Activated T-helper 2 cell treated with anti-CD3 and anti-CD28 coated beads, Interferon-gamma antibody, Interleukin-2, Interleukin-4, amounts not matched to agents 10 μg/mL and 5 μg/mL and 100 μg/mL, durations not matched to agents 14 hours and 24 hours and 36 hours (primary cell): ENCODE measurements at regions not wholly inside any gene's neighbourhood (a gene's known extent, or its start where the extent isn't known, plus 50 kb on each side); places are given as distances from the start of the nearest gene placed in this dataset.

Experiments used
- DNase-seq: peaks from one replicate; pipeline ENCODE4 v3.0.0; 2021; ENCODE audit warnings: low spot score
- H3K27ac Mint-ChIP-seq: one replicate; pipeline ENCODE4 v1.8.0; 2021; ENCODE audit warnings: mixed read lengths
- H3K27me3 Mint-ChIP-seq: one replicate; pipeline ENCODE4 v1.8.0; 2021; ENCODE audit warnings: low read depth, mixed read lengths
- H3K36me3 Mint-ChIP-seq: one replicate; pipeline ENCODE4 v1.8.0; 2021; ENCODE audit warnings: low read depth, mixed read lengths
- H3K4me1 Mint-ChIP-seq: one replicate; pipeline ENCODE4 v1.8.0; 2021; ENCODE audit warnings: low read depth, mixed read lengths
- H3K4me3 Mint-ChIP-seq: one replicate; pipeline ENCODE4 v1.8.0; 2021; ENCODE audit warnings: low read depth, mild to moderate bottlenecking, moderate library complexity, mixed read lengths
- H3K9me3 Mint-ChIP-seq: one replicate; pipeline ENCODE4 v1.8.0; 2021; ENCODE audit warnings: mixed read lengths
- intact Hi-C: fragments of 100-400 bp; cut with micrococcal nuclease; formaldehyde crosslinking; loops from one replicate; pipeline ENCODE4 v1.15.1; 2023

GRCh38 chr13:107450431-107450830 is 764.9 kb downstream of the LIG4 start:
- Mint-ChIP-seq H3K4me1 (no peaks in the 10 kb centered on the region), H3K27me3 (no peaks in the 10 kb centered on the region), H3K27ac (no peak overlapping the region), H3K36me3 (no peaks in the 10 kb centered on the region), H3K9me3 (peaks cover 54% of the 10 kb centered on the region), H3K4me3 (no peak overlapping the region)
- intact Hi-C loops, result no loop called here
- no peak for DNase-seq

GRCh38 chr13:107447591-107447990 is 767.7 kb downstream of the LIG4 start:
- intact Hi-C loops, result no loop called here
- Mint-ChIP-seq H3K9me3 (peaks cover 35% of the 10 kb centered on the region), H3K36me3 (no peaks in the 10 kb centered on the region), H3K4me3 (no peak overlapping the region), H3K4me1 (no peaks in the 10 kb centered on the region), H3K27me3 (no peaks in the 10 kb centered on the region), H3K27ac (no peak overlapping the region)
- DNase-seq, result no peak

- H3K4me3 Mint-ChIP-seq, result no peak overlapping the region
- H3K27ac Mint-ChIP-seq, result no peak overlapping the region
- H3K4me1 Mint-ChIP-seq, result no peaks in the 10 kb centered on the region
- H3K9me3 Mint-ChIP-seq, result peaks cover 16% of the 10 kb centered on the region
- DNase-seq, result no peak
- H3K36me3 Mint-ChIP-seq, result no peaks in the 10 kb centered on the region
- intact Hi-C loops, result no loop called here
- no peaks in the 10 kb centered on the region for H3K27me3 Mint-ChIP-seq
Observed at GRCh38 chr13:107441279-107441678, 774.1 kb downstream of the LIG4 start.

- intact Hi-C loops, result no loop called here
- Mint-ChIP-seq H3K27ac (no peak overlapping the region), H3K4me3 (no peak overlapping the region), H3K4me1 (no peaks in the 10 kb centered on the region), H3K9me3 (peaks cover 16% of the 10 kb centered on the region), H3K36me3 (no peaks in the 10 kb centered on the region), H3K27me3 (no peaks in the 10 kb centered on the region)
- no peak for DNase-seq
Observed at GRCh38 chr13:107438251-107438650, 777.1 kb downstream of the LIG4 start.

- intact Hi-C loops, result no loop called here
- no peak for DNase-seq
- H3K4me3 Mint-ChIP-seq, result no peak overlapping the region
- no peaks in the 10 kb centered on the region for H3K27me3 Mint-ChIP-seq
- no peak overlapping the region for H3K27ac Mint-ChIP-seq
- peaks cover 6% of the 10 kb centered on the region for H3K9me3 Mint-ChIP-seq
- H3K4me1 Mint-ChIP-seq, result no peaks in the 10 kb centered on the region
- H3K36me3 Mint-ChIP-seq, result no peaks in the 10 kb centered on the region
Observed at GRCh38 chr13:107434347-107434746, 781.0 kb downstream of the LIG4 start.

- no peaks in the 10 kb centered on the region for H3K36me3 Mint-ChIP-seq
- intact Hi-C loops, result no loop called here
- H3K27me3 Mint-ChIP-seq, result no peaks in the 10 kb centered on the region
- H3K9me3 Mint-ChIP-seq, result peaks cover 13% of the 10 kb centered on the region
- no peak overlapping the region for H3K27ac Mint-ChIP-seq
- no peaks in the 10 kb centered on the region for H3K4me1 Mint-ChIP-seq
- no peak for DNase-seq
- H3K4me3 Mint-ChIP-seq, result no peak overlapping the region
Observed at GRCh38 chr13:107427536-107427935, 787.8 kb downstream of the LIG4 start.

- H3K27ac Mint-ChIP-seq, result no peak overlapping the region
- intact Hi-C loops, result no loop called here
- no peak for DNase-seq
- no peak overlapping the region for H3K4me3 Mint-ChIP-seq
- no peaks in the 10 kb centered on the region for H3K36me3 Mint-ChIP-seq
- no peaks in the 10 kb centered on the region for H3K27me3 Mint-ChIP-seq
- H3K4me1 Mint-ChIP-seq, result no peaks in the 10 kb centered on the region
- H3K9me3 Mint-ChIP-seq, result peaks cover 22% of the 10 kb centered on the region
Observed at GRCh38 chr13:107422421-107422820, 792.9 kb downstream of the LIG4 start.

GRCh38 chr13:107421951-107422350 is 793.4 kb downstream of the LIG4 start:
- no peak for DNase-seq
- Mint-ChIP-seq H3K27ac (no peak overlapping the region), H3K9me3 (peaks cover 25% of the 10 kb centered on the region), H3K36me3 (no peaks in the 10 kb centered on the region), H3K4me1 (no peaks in the 10 kb centered on the region), H3K4me3 (no peak overlapping the region), H3K27me3 (no peaks in the 10 kb centered on the region)
- intact Hi-C loops, result no loop called here

GRCh38 chr13:107421028-107421427 is 794.3 kb downstream of the LIG4 start:
- H3K27me3 Mint-ChIP-seq, result no peaks in the 10 kb centered on the region
- H3K36me3 Mint-ChIP-seq, result no peaks in the 10 kb centered on the region
- no peak for DNase-seq
- no peak overlapping the region for H3K4me3 Mint-ChIP-seq
- peaks cover 33% of the 10 kb centered on the region for H3K9me3 Mint-ChIP-seq
- no peaks in the 10 kb centered on the region for H3K4me1 Mint-ChIP-seq
- no peak overlapping the region for H3K27ac Mint-ChIP-seq
- intact Hi-C loops, result no loop called here

- no peak overlapping the region for H3K27ac Mint-ChIP-seq
- no peaks in the 10 kb centered on the region for H3K36me3 Mint-ChIP-seq
- no peaks in the 10 kb centered on the region for H3K27me3 Mint-ChIP-seq
- intact Hi-C loops, result no loop called here
- H3K9me3 Mint-ChIP-seq, result peaks cover 16% of the 10 kb centered on the region
- H3K4me1 Mint-ChIP-seq, result no peaks in the 10 kb centered on the region
- no peak overlapping the region for H3K4me3 Mint-ChIP-seq
- DNase-seq, result no peak
Observed at GRCh38 chr13:107413005-107413404, 802.3 kb downstream of the LIG4 start.

GRCh38 chr13:107407074-107407473 is 808.3 kb downstream of the LIG4 start:
- Mint-ChIP-seq H3K27me3 (no peaks in the 10 kb centered on the region), H3K36me3 (no peaks in the 10 kb centered on the region), H3K4me3 (no peak overlapping the region), H3K4me1 (no peaks in the 10 kb centered on the region), H3K27ac (no peak overlapping the region), H3K9me3 (peaks cover 9% of the 10 kb centered on the region)
- intact Hi-C loops, result no loop called here
- no peak for DNase-seq

GRCh38 chr13:107395927-107396662 is 819.2 kb downstream of the LIG4 start:
- Mint-ChIP-seq H3K27me3 (no peaks in the 10 kb centered on the region), H3K4me3 (no peak overlapping the region)

GRCh38 chr13:107392205-107392604 is 823.1 kb downstream of the LIG4 start:
- H3K9me3 Mint-ChIP-seq, result peaks cover 7% of the 10 kb centered on the region
- DNase-seq, result no peak
- H3K36me3 Mint-ChIP-seq, result no peaks in the 10 kb centered on the region
- intact Hi-C loops, result no loop called here
- no peak overlapping the region for H3K4me3 Mint-ChIP-seq
- no peaks in the 10 kb centered on the region for H3K4me1 Mint-ChIP-seq
- H3K27ac Mint-ChIP-seq, result no peak overlapping the region
- H3K27me3 Mint-ChIP-seq, result no peaks in the 10 kb centered on the region

More at GRCh38 chr13:107395927-107396662, 819.2 kb downstream of the LIG4 start:
- H3K9me3 Mint-ChIP-seq, result peaks cover 7% of the 10 kb centered on the region
- H3K4me1 Mint-ChIP-seq, result no peaks in the 10 kb centered on the region
- H3K36me3 Mint-ChIP-seq, result no peaks in the 10 kb centered on the region
- no peak for DNase-seq
- intact Hi-C loops, result no loop called here
- H3K27ac Mint-ChIP-seq, result no peak overlapping the region

- H3K36me3 Mint-ChIP-seq, result no peaks in the 10 kb centered on the region
- no peak overlapping the region for H3K4me3 Mint-ChIP-seq
- no peak overlapping the region for H3K27ac Mint-ChIP-seq
- H3K4me1 Mint-ChIP-seq, result no peaks in the 10 kb centered on the region
- no peaks in the 10 kb centered on the region for H3K27me3 Mint-ChIP-seq
- no peak for DNase-seq
- intact Hi-C loops, result no loop called here
- H3K9me3 Mint-ChIP-seq, result no peaks in the 10 kb centered on the region
Observed at GRCh38 chr13:107387525-107387924, 819.6 kb upstream of the ARGLU1 start.
